ENCODE measurements at regions not wholly inside any gene's neighbourhood (a gene's known extent, or its start where the extent isn't known, plus 50 kb on each side); places are given as distances from the start of the nearest gene placed in this dataset.
A peak's percentile ranks its signal among the peaks of the same experiment; 100 is the strongest.

- TF ChIP-seq JUND (IDR thresholded peaks at IDR 0.05; ENCODE audit: low read depth) = no peak
- in situ Hi-C loops (cut with HindIII; ENCODE audit: low pct_unique_long_range_greater_than_20kb, low sequenced_read_pairs) = no loop called here
- no peak for DNase-seq (ENCODE audit: low read depth in 1 of 2, low spot score in 1 of 2)
Measured at GRCh38 chr18:22552254-22552653, 134.5 kb upstream of the CTAGE1 start.

GRCh38 chr18:22552899-22553460 lies 135.3 kb upstream of the CTAGE1 start:
- no peak for DNase-seq (ENCODE audit: low read depth in 1 of 2, low spot score in 1 of 2)
- no peak for TF ChIP-seq JUND (IDR thresholded peaks at IDR 0.05; ENCODE audit: low read depth)
- in situ Hi-C loops (cut with HindIII; ENCODE audit: low pct_unique_long_range_greater_than_20kb, low sequenced_read_pairs) = no loop called here

GRCh38 chr18:22556222-22557167 lies 138.8 kb upstream of the CTAGE1 start:
- in situ Hi-C loops (cut with HindIII; ENCODE audit: low pct_unique_long_range_greater_than_20kb, low sequenced_read_pairs) = no loop called here
- no peak for TF ChIP-seq JUND (IDR thresholded peaks at IDR 0.05; ENCODE audit: low read depth)
- DNase-seq (ENCODE audit: low read depth in 1 of 2, low spot score in 1 of 2) = no peak

GRCh38 chr18:22557168-22557941 lies 139.6 kb upstream of the CTAGE1 start:
- TF ChIP-seq JUND (IDR thresholded peaks at IDR 0.05; ENCODE audit: low read depth) = no peak
- no peak for DNase-seq (ENCODE audit: low read depth in 1 of 2, low spot score in 1 of 2)
- in situ Hi-C loops (cut with HindIII; ENCODE audit: low pct_unique_long_range_greater_than_20kb, low sequenced_read_pairs) = no loop called here

- in situ Hi-C loops (cut with HindIII; ENCODE audit: low pct_unique_long_range_greater_than_20kb, low sequenced_read_pairs) = no loop called here
- peak; percentile 61 to 65 for DNase-seq (ENCODE audit: low read depth in 1 of 2, low spot score in 1 of 2)
- TF ChIP-seq JUND (IDR thresholded peaks at IDR 0.05; ENCODE audit: low read depth) = no peak
Measured at GRCh38 chr18:22558945-22559385, 141.2 kb upstream of the CTAGE1 start.

DNA sequence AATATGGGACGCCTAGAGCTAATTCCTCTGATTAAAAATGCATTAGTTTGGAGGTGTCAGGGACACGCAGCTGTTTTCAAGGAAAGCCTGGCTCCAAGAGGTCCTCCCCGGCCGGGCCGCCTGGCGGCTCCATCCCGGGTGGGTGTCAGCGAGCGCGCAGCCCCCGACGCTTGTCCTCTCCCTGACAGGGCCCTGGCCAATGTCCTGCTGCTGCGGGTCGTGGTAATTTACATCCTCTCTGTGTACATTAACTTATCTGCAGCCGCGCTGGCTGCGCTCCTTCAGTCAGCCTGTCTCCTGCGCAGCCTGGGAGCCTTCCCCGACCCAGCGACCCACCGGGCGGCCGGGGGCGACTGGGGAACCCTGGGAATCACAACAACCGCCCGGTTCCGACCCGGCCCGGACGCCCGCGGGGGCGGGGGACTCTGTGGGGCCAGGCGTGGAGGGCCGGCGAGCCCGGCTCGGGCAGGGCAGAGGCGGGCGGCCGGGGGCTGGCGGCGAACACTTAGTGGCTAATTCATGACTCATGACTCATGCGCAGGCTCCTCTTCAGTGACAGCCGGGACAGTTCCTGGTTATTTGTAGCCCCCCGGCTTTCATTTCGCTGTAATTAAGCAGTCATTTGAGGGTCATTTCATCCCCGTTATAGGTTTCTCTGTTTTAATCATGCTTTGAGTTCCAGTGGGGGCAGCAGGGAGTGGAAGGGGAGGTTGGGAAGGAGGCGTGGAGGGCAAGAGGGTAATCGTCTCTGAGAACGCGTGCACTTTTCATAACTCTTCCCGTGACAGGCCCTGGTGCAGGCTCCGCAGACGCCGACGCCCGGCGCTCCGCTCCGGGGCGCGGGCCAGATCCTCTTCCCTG lies 141.9 kb upstream of the CTAGE1 start:
- DNase-seq (ENCODE audit: low read depth in 1 of 2, low spot score in 1 of 2) = peak; percentile 24 to 39
- in situ Hi-C loops (cut with HindIII; ENCODE audit: low pct_unique_long_range_greater_than_20kb, low sequenced_read_pairs) = no loop called here
- TF ChIP-seq JUND (IDR thresholded peaks at IDR 0.05; ENCODE audit: low read depth) = no peak

GRCh38 chr18:22560275-22560610 lies 142.5 kb upstream of the CTAGE1 start:
- TF ChIP-seq JUND (IDR thresholded peaks at IDR 0.05; ENCODE audit: low read depth) = no peak
- in situ Hi-C loops (cut with HindIII; ENCODE audit: low pct_unique_long_range_greater_than_20kb, low sequenced_read_pairs) = no loop called here
- no peak for DNase-seq (ENCODE audit: low read depth in 1 of 2, low spot score in 1 of 2)

DNA sequence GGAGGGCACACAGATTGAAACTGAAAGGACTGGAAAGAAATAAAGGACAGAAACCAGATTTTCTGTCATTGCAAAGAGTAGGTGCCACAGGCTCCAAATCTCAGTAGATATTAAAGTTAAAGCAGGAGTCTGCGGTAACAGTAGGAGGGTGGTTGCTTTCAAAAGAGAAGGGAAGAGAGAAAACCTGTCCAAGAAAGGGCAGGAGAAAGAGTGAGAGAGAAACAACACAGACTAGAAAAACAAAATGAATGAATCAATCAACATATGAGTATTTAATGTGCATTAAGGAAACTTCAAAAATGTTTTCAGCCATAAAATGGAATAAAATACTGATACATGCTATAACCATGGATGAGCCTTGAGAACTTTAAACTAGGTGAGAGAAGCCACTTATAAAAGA lies 143.1 kb upstream of the CTAGE1 start:
- in situ Hi-C loops (cut with HindIII; ENCODE audit: low pct_unique_long_range_greater_than_20kb, low sequenced_read_pairs) = no loop called here
- no peak for TF ChIP-seq JUND (IDR thresholded peaks at IDR 0.05; ENCODE audit: low read depth)
- no peak for DNase-seq (ENCODE audit: low read depth in 1 of 2, low spot score in 1 of 2)

GRCh38 chr18:22563164-22563583 lies 145.5 kb upstream of the CTAGE1 start:
- in situ Hi-C loops (cut with HindIII; ENCODE audit: low pct_unique_long_range_greater_than_20kb, low sequenced_read_pairs) = no loop called here
- no peak for TF ChIP-seq JUND (IDR thresholded peaks at IDR 0.05; ENCODE audit: low read depth)
- peak; percentile 72 to 87 for DNase-seq (ENCODE audit: low read depth in 1 of 2, low spot score in 1 of 2)

DNA sequence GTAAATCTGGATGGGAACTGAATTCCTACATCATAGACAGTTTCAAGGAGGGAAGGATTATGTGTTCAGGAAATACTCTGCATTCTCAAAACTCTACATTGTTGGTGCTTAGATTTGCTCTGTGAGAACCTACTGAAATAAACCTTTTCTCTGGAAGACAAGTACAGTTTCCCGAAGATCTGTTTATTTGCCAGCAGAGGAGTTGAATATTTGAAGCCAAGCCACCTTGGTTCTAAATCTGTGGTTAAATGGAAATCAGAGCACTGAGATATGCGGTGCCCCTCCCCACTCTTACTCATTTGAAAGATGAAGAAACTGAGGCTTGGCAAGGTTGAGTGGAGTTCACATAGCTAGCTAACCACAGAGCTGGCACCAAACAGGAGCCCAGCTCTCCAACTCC lies 146.3 kb upstream of the CTAGE1 start:
- DNase-seq (ENCODE audit: low read depth in 1 of 2, low spot score in 1 of 2) = no peak
- no peak for TF ChIP-seq JUND (IDR thresholded peaks at IDR 0.05; ENCODE audit: low read depth)
- in situ Hi-C loops (cut with HindIII; ENCODE audit: low pct_unique_long_range_greater_than_20kb, low sequenced_read_pairs) = no loop called here

DNA sequence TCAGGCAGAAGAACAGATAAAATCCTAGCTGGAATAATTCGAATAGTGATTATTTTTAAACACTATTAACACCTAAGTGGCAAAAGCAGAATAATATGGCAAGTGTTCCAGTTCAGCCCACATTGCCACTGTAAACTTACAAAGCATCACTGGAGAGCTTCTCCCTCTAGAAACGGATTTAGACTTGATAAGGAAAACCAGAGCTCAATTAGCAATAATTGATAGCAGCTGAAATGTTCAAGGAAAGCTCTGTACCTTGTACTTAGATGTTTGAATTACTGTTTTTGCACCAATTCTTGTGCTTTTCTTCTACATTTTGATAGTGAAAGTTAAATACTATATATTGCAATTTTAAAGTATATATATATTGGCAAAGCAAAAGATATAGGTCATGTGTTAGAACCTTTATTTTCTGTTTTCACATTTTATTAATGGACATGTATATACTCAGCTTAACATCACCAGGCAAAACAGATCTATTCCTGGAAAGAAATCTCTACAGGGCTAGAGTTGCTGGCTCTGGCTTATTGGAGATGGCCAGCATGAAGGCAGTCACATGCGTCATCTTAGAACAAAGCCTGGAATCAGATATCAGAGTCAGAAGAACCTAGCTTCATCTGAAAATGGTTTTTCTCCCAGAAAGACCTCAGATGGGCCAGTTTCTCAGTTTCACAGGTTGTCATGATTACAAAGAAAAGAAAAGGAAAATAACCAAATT lies 149.1 kb upstream of the CTAGE1 start:
- no peak for TF ChIP-seq JUND (IDR thresholded peaks at IDR 0.05; ENCODE audit: low read depth)
- in situ Hi-C loops (cut with HindIII; ENCODE audit: low pct_unique_long_range_greater_than_20kb, low sequenced_read_pairs) = no loop called here
- DNase-seq (ENCODE audit: low read depth in 1 of 2, low spot score in 1 of 2) = no peak

All from T47D (cell line).